Central memory CD8-positive, alpha-beta T cell (primary cell): ENCODE measurements at regions not wholly inside any gene's neighbourhood (a gene's known extent, or its start where the extent isn't known, plus 50 kb on each side); places are given as distances from the start of the nearest gene placed in this dataset.
A peak's percentile ranks its signal among the peaks of the same experiment; 100 is the strongest.

ENCODE experiments used
- ATAC-seq: fragments of 150-1000 bp; cut with Tn5 transposase; replicated peaks from 2 replicates; pipeline ENCODE4 v1.10.0; 2022; ENCODE audit warnings: mild to moderate bottlenecking, moderate FRiP score, moderate number of reproducible peaks; ENCODE audit not compliant: poor library complexity, severe bottlenecking; ENCODE audit errors: extremely low read depth
- DNase-seq, 2 donors: peaks; one replicate each; pipeline ENCODE4 v3.0.0; 2021; ENCODE audit warnings: low spot score in 2 of 2
- H3K27ac Mint-ChIP-seq: one replicate; pipeline ENCODE4 v1.8.0; 2022; ENCODE audit warnings: low read depth, mild to moderate bottlenecking, moderate library complexity, mixed read lengths
- H3K27me3 Mint-ChIP-seq: one replicate; pipeline ENCODE4 v1.8.0; 2022; ENCODE audit warnings: mixed read lengths
- H3K36me3 Mint-ChIP-seq: one replicate; pipeline ENCODE4 v1.8.0; 2022; ENCODE audit warnings: mild to moderate bottlenecking, moderate library complexity, mixed read lengths; ENCODE audit not compliant: insufficient read depth
- H3K4me1 Mint-ChIP-seq: one replicate; pipeline ENCODE4 v1.8.0; 2022; ENCODE audit warnings: mixed read lengths
- H3K4me3 Mint-ChIP-seq: one replicate; pipeline ENCODE4 v1.8.0; 2022; ENCODE audit warnings: mild to moderate bottlenecking, moderate library complexity, mixed read lengths
- H3K9me3 Mint-ChIP-seq: one replicate; pipeline ENCODE4 v1.8.0; 2022; ENCODE audit warnings: mixed read lengths

DNA sequence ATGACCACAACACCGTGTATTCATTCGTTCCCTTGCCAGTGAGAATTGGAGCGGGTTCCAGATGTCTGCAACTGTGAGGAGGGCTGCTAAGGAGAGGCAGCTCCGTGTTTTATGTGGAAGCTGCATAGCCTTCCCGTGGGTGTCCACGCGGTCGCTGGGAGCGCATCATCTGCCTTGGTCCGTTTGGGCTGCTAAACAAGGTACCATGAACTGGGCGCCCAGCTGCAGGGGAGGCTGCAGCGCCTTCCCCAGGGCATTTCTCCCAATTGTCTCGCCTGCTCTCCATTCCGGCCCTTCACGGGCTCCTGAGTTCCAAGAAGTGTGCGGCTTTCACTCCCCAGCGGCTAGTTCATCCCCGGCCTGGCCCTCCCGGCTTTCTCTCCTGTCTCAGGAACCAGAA lies 1446.4 kb downstream of the TBC1D22A start:
- Mint-ChIP-seq H3K9me3 (no peaks in the 10 kb centered on the region), H3K4me3 (no peak overlapping the region), H3K27me3 (peaks cover 34% of the 10 kb centered on the region), H3K27ac (no peak overlapping the region), H3K36me3 (no peaks in the 10 kb centered on the region), H3K4me1 (no peaks in the 10 kb centered on the region)
- ATAC-seq (no peak), DNase-seq (no peak)

DNA sequence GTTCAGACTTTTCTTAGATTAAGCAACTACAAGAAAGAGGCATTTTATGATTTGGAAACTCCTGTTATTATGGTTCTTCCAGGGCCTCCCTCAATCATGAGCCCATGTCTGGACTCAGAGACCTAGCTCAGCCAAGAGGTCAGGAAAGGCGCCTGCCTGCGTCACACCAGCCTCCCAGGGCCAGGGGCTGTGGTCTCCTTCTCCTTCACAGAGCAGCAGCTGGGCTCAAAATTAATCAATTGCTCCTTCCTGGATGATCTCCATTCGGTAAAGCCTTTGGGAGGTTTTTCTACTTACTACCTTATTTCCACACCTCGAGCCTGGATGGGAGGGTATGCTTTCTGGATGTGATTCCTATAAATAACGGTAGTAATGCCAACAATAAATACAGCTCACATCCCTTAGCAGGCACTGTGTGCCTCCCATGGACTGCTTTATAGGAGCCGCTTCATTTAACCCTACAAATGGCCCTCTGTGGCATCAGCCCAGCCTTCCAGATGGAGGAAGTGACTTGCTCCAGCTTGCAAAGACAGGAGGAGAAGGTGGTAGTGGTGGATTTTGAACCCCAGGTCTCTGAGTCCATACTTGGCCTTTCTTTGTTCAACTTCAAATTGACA lies 1445.6 kb downstream of the TBC1D22A start:
- no peaks in the 10 kb centered on the region for H3K4me1 Mint-ChIP-seq
- no peak overlapping the region for H3K27ac Mint-ChIP-seq
- H3K9me3 Mint-ChIP-seq = no peaks in the 10 kb centered on the region
- no peak for ATAC-seq
- DNase-seq = no peak
- no peak overlapping the region for H3K4me3 Mint-ChIP-seq
- H3K36me3 Mint-ChIP-seq = no peaks in the 10 kb centered on the region
- H3K27me3 Mint-ChIP-seq = peaks cover 34% of the 10 kb centered on the region

DNA sequence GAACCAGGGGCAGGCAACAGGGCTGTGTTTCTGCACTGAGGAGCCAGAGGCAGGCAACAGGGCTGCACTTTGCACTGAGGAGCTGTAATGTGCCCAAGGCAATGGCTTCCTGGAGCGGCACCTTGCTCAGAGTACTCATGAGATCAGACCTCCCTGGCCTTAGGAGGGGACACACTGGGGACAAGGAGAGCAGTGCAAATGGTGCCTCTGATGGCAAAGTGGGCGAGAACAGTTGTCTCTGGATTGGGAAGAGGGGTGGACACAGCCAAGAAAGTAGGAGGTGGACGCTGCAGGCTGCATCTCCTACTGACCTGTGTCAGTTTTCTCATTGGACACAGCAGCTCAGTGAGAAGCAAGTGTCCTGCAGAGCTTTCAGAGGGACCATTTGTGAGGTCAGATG lies 1443.3 kb downstream of the TBC1D22A start:
- Mint-ChIP-seq H3K27me3 (peaks cover 45% of the 10 kb centered on the region), H3K9me3 (no peaks in the 10 kb centered on the region)

DNA sequence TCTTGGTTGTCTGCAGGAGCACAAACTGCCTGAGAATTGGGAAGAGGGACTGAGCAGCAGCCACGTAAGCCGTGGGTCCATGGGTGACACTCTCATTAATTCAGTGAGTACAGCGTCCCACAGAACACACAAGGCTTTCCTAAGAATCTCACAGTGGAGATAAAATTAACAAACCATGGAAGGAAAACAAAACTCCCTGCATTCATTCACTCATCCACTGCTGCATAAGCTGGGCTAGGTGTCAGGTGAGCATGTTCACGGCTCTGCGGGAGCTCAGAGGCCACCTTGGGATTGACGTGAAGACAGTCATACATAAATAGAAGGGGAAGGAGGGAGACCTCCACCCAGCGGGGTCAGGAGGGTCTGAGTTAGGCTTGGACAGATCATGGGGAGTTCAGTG lies 1442.7 kb downstream of the TBC1D22A start:
- Mint-ChIP-seq H3K36me3 (no peaks in the 10 kb centered on the region), H3K9me3 (no peaks in the 10 kb centered on the region), H3K4me3 (no peak overlapping the region), H3K27me3 (peaks cover 45% of the 10 kb centered on the region), H3K27ac (no peak overlapping the region), H3K4me1 (no peaks in the 10 kb centered on the region)
- ATAC-seq (no peak), DNase-seq (no peak)

More for the DNA sequence above, 1443.3 kb downstream of the TBC1D22A start:
- H3K36me3 Mint-ChIP-seq = no peaks in the 10 kb centered on the region
- no peak overlapping the region for H3K4me3 Mint-ChIP-seq
- DNase-seq (no peak), ATAC-seq (no peak)
- no peak overlapping the region for H3K27ac Mint-ChIP-seq
- H3K4me1 Mint-ChIP-seq = no peaks in the 10 kb centered on the region

DNA sequence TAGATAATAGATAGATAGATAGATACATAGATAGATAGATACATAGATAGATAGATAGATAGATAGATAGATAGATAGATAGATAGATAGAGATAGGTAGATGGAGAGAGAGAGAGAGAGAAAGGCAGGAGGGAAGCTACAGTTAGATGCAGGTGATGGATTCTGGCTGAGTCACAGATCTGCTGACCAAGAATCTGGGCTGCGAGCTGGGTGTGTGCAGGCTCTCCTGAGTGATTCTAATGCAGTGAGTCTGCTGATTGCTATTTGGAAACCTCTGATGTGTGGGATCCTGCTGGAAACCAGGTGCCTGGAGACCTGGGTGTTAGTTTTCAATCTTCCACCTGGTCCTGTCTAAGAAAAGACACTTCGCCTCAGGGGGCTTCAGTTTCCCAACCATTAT lies 1441.8 kb downstream of the TBC1D22A start:
- Mint-ChIP-seq H3K36me3 (no peaks in the 10 kb centered on the region), H3K9me3 (no peaks in the 10 kb centered on the region), H3K27ac (no peak overlapping the region), H3K4me3 (no peak overlapping the region), H3K4me1 (no peaks in the 10 kb centered on the region), H3K27me3 (peaks cover 42% of the 10 kb centered on the region)
- no peak for DNase-seq
- ATAC-seq = no peak

DNA sequence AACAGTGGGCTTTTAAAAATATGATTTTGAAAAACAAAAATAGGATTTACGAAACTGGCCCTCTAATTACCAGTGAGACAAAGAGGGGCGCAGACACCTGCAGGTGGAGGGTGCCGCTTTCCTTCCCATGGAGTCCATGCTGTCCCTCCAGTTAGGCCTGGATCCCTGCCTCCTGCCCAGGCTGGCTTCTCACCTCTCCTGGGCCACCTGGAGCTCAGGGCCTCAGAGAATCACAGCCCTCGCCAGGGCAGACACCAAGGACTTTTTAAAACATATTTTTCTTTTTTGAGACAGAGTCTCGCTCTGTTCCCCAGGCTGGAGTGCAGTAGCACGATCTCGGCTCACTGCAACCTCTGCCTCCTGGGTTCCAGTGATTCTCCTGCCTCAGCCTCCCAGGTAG lies 1437.2 kb downstream of the TBC1D22A start:
- peaks cover 69% of the 10 kb centered on the region for H3K27me3 Mint-ChIP-seq
- no peaks in the 10 kb centered on the region for H3K4me1 Mint-ChIP-seq
- H3K27ac Mint-ChIP-seq = no peak overlapping the region
- DNase-seq (no peak), ATAC-seq (no peak)
- no peak overlapping the region for H3K4me3 Mint-ChIP-seq
- H3K36me3 Mint-ChIP-seq = no peaks in the 10 kb centered on the region
- H3K9me3 Mint-ChIP-seq = no peaks in the 10 kb centered on the region

DNA sequence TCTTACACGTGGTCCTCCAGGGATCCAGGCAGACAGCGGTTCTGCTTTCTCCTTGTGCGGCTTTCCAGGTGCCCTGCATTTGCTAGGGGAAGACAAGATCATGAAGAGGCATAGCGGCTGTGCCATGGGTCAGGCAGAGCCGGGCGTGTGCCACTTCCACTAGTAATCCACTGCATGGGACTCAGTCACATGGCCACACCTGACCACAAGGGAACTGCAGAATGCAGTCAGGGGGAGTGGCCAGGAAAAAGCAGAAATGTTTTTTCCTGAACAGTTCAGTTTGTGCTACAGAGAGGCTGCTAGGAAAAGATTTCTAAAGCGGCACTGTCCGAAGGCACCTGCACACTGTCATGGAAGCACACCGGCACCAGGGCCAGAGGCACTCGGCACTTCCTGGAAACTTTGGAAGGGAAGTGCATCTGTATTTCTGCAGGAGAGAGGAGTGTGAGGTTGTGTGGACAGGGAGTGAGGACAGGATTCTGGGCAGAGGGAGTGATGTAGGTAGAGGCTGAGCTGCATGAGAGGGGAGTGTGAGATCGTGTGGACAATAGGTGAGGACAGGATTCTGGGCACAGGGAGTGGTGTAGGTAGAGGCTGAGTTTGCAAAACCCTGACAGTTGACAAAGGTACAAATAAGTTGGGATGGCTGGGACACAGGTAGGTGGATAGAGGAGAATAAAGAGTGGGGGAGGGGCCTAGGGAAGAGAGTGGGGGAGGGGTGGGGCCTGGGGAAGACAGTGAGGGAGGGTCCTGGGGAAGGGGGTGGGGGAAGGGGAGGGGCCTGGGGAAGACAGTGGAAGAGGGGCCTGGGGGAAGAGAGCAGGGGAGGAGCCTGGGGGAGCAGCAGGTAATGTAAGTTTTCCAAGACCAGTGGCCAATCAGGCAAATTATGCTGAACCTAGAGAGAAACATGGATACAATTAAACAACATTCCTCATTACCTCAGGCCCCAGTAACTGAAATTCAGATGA lies 1436.3 kb downstream of the TBC1D22A start:
- no peaks in the 10 kb centered on the region for H3K9me3 Mint-ChIP-seq
- H3K27ac Mint-ChIP-seq = no peak overlapping the region
- DNase-seq (no peak), ATAC-seq (no peak)
- H3K36me3 Mint-ChIP-seq = no peaks in the 10 kb centered on the region
- H3K27me3 Mint-ChIP-seq = peaks cover 68% of the 10 kb centered on the region
- no peak overlapping the region for H3K4me3 Mint-ChIP-seq
- H3K4me1 Mint-ChIP-seq = no peaks in the 10 kb centered on the region

DNA sequence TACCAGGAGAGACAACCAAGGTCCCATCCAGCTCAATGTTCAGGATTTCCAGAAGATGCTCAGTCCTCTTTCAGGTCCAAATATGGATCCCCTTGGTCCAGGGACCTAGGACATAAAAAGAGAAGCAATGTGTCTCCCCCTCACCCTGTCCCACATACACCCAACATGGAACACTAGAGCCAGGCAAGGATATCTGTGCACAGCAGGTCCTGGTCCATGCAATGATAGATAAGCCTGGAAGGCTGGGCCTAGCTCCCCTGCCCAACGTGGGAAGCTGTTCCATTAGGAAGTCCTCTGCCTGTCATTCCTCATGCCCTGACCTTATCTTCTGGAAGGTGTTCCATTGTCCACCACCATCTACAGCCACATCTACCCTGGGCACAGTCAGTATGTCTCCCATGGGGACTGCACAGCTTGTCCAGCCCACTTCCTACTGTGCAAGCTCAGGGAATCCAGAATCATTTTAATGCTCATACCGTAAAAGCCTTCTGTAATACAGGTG lies 1434.8 kb downstream of the TBC1D22A start:
- Mint-ChIP-seq H3K4me1 (no peaks in the 10 kb centered on the region), H3K27ac (no peak overlapping the region), H3K36me3 (peaks cover 2% of the 10 kb centered on the region), H3K4me3 (no peak overlapping the region), H3K27me3 (peaks cover 63% of the 10 kb centered on the region), H3K9me3 (peaks cover 1% of the 10 kb centered on the region)
- no peak for DNase-seq
- no peak for ATAC-seq

DNA sequence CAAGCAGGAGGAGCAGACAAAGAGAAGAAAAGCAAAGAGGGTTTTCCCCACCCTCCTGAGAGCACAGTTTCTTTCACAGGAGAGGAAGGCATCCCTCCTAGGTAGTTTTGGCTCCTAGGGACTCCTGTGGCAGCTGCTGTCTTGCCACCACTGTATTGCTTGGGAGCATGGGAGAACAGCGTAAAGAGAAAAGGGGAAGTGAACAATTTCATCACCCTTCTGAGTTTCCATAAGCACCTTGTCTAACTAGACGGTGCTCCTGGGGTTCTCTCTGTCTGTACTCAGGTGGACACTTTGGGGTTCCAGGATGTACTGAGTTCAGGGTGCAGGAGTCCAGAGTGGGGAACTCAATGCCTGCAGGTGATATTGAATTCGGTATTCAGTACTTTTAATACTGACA lies 1430.5 kb downstream of the TBC1D22A start:
- peaks cover 5% of the 10 kb centered on the region for H3K36me3 Mint-ChIP-seq
- ATAC-seq (no peak), DNase-seq (no peak)
- peaks cover 7% of the 10 kb centered on the region for H3K9me3 Mint-ChIP-seq
- H3K27me3 Mint-ChIP-seq = peaks cover 42% of the 10 kb centered on the region
- no peak overlapping the region for H3K4me3 Mint-ChIP-seq
- no peak overlapping the region for H3K27ac Mint-ChIP-seq
- H3K4me1 Mint-ChIP-seq = peaks cover 13% of the 10 kb centered on the region

DNA sequence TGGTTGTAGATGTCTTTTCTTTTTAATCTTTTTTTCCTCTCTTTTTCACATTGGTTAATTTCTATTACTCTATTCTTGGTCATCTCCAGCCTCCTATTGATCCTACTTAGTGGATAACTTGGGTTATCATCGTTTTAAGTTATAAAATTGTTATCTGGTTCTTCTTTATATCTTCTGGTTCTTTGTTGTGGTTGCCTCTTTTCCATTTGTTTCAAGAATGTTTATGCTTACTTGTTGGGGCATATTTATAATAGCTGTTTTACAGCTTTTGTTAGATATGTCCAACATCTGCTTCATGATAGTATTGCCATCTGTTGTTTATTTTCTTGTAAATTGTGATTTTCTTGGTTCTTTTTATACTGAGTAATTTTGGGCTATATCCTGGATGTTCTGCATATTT lies 1429.6 kb downstream of the TBC1D22A start:
- Mint-ChIP-seq H3K36me3 (peaks cover 5% of the 10 kb centered on the region), H3K4me1 (peaks cover 21% of the 10 kb centered on the region), H3K4me3 (no peak overlapping the region), H3K27ac (no peak overlapping the region), H3K9me3 (peaks cover 7% of the 10 kb centered on the region), H3K27me3 (peaks cover 34% of the 10 kb centered on the region)
- ATAC-seq (no peak), DNase-seq (no peak)

DNA sequence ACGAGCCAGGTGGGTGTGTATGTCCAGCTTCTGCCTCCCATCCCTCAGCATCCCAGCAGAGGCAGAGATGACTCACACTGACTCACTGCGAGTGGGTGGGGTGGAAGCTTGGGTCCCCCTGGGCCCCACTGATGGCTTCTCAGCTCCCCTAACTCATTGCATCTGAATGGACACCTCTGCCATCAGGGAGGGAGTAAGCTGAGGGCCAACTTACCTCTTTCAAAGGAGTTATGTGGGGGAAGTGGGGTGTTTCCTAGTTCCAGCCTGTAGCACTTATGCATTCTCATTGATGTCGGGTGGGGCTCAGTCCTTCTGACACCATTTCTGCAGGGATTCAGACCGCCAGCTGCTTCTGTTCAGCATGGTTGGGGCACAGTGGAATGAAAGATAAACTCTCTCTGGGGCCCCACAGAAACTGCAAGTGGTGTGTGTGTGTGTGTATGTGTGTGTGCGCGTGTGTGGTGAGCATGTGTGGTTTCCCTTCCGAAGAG lies 1425.8 kb downstream of the TBC1D22A start:
- DNase-seq = peak in 1 of 2 donors; percentile 37

DNA sequence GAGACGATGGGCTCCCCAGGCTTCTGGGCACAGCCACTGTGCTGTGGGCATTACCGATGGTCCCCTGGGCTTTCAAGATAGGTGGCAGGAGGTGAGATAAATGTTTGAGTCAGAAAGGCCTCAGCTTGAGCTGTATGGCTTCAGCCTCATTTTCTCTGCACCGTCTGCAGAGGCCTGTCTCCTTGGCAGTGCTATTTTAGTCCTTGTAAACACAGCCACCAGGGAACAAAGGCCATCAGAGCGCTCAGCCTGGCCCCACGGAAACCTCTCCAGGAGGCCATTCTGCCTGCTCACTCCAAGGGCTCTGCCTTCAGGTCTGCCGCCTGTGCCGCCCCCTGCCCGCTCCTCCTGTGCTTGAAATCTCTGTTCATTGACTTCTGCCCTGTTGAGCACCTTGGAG lies 1424.9 kb downstream of the TBC1D22A start:
- DNase-seq = no peak
- Mint-ChIP-seq H3K36me3 (peaks cover 6% of the 10 kb centered on the region), H3K27ac (no peak overlapping the region), H3K4me1 (peaks cover 48% of the 10 kb centered on the region), H3K27me3 (peaks cover 8% of the 10 kb centered on the region), H3K4me3 (peak overlapping the region; percentile 45), H3K9me3 (peaks cover 7% of the 10 kb centered on the region)
- ATAC-seq = no peak

More for the DNA sequence above, 1425.8 kb downstream of the TBC1D22A start:
- peak; percentile 38 for ATAC-seq
- Mint-ChIP-seq H3K27ac (no peak overlapping the region), H3K4me3 (peak overlapping the region; percentile 55), H3K9me3 (peaks cover 7% of the 10 kb centered on the region), H3K27me3 (peaks cover 9% of the 10 kb centered on the region), H3K4me1 (peaks cover 48% of the 10 kb centered on the region), H3K36me3 (peaks cover 7% of the 10 kb centered on the region)
